Omental fat pad (tissue), 3 donors: ENCODE measurements at regions not wholly inside any gene's neighbourhood (a gene's known extent, or its start where the extent isn't known, plus 50 kb on each side); places are given as distances from the start of the nearest gene placed in this dataset.

Experiments
- ATAC-seq: fragments of 150-250 bp; one replicate; pipeline ENCODE4 v1.9.1; 2016; ENCODE audit warnings: mild to moderate bottlenecking, moderate library complexity; ENCODE audit not compliant: low FRiP score
- DNase-seq: peaks from one replicate; pipeline ENCODE4 v3.0.0-alpha.2; 2019; ENCODE audit warnings: low spot score
- CTCF ChIP-seq, 3 donors: fragments of 450-650 bp; IDR thresholded peaks; one replicate each; pipeline ENCODE4 v1.5.1; 2016 to 2017; ENCODE audit warnings: antibody characterized with exemption in 3 of 3, mild to moderate bottlenecking in 3 of 3, moderate library complexity in 2 of 3

- no peak for ATAC-seq
- no peak for DNase-seq
- no peak for TF ChIP-seq CTCF (IDR thresholded peaks at IDR 0.05)
Observed at GRCh38 chr2:120480903-120481445, 135.0 kb downstream of the INHBB start.

GRCh38 chr2:120481446-120482194 is 135.7 kb downstream of the INHBB start:
- DNase-seq: no peak
- ATAC-seq: no peak
- TF ChIP-seq CTCF (IDR thresholded peaks at IDR 0.05): no peak

- ATAC-seq: no peak
- no peak for DNase-seq
- no peak for TF ChIP-seq CTCF (IDR thresholded peaks at IDR 0.05)
Observed at GRCh38 chr2:120482334-120482733, 136.4 kb downstream of the INHBB start.

GRCh38 chr2:120483355-120483754 is 137.4 kb downstream of the INHBB start:
- no peak for TF ChIP-seq CTCF (IDR thresholded peaks at IDR 0.05)
- DNase-seq: no peak
- no peak for ATAC-seq

GRCh38 chr2:120485096-120485495 is 139.2 kb downstream of the INHBB start:
- DNase-seq (no peak), ATAC-seq (no peak)
- no peak for TF ChIP-seq CTCF (IDR thresholded peaks at IDR 0.05)

GRCh38 chr2:120486441-120486840 is 140.5 kb downstream of the INHBB start:
- ATAC-seq (no peak), DNase-seq (no peak)
- TF ChIP-seq CTCF (IDR thresholded peaks at IDR 0.05): no peak

- TF ChIP-seq CTCF (IDR thresholded peaks at IDR 0.05): no peak
- DNase-seq (no peak), ATAC-seq (no peak)
Observed at GRCh38 chr2:120486946-120487345, 141.0 kb downstream of the INHBB start.
